Cerebellar cortex (tissue), 1 donor: ENCODE measurements at regions not wholly inside any gene's neighbourhood (a gene's known extent, or its start where the extent isn't known, plus 50 kb on each side); places are given as distances from the start of the nearest gene placed in this dataset.
"Not testable (repeated sequence)": the region's sequence is repeated elsewhere in the genome, so short reads cannot be mapped to it uniquely, and the experiment has no call there.

ENCODE experiments used
- DNase-seq: peaks from one replicate; pipeline ENCODE4 v3.0.0-alpha.2; 2015; ENCODE audit warnings: low spot score

- peak; percentile 44 for DNase-seq
Measured at GRCh38 chr7:26078437-26079336, 73.3 kb upstream of the NFE2L3 start.

DNA sequence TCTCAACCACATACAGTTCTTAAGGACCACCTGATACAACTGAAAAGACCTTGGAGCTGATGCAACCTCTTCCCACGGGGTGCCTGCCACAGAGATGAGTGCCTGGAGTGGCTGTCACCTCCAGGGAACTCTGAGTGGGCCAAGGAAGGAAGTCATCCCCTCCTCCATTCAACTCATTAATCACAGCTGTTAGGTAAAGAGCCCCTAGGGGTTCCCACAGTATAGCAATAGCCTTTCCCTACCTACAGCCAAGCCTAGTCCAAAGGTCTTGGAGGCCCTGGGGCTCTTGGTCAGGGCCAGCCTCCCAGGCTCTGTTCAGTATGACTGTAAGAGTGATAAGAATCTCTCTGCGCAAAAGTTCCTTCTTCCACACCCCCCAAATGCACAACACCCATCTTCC, 70.4 kb upstream of the NFE2L3 start:
- no peak for DNase-seq

- no peak for DNase-seq
Measured at GRCh38 chr7:26083113-26083512, 68.9 kb upstream of the NFE2L3 start.

GRCh38 chr7:26084418-26084817, 67.6 kb upstream of the NFE2L3 start:
- no peak for DNase-seq

DNA sequence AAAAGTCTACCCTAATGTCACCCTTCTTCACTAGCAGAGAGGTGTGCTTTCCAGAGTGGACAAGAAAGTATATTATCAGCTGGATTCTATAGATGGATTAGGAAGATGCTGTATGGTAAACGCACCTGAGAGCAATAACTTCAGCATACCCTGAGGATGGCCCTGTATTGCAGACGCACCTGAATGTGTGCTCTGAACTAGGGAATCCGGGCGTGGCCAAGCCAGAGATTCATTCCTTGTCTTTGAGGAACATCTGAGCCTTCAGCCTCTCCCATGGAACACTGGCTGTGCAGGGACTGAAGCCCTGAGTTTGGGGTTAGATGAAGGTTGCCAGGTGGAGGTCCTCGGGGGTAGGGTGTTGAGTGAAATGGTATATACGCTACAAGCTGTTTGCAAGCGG, 66.2 kb upstream of the NFE2L3 start:
- DNase-seq: no peak

DNA sequence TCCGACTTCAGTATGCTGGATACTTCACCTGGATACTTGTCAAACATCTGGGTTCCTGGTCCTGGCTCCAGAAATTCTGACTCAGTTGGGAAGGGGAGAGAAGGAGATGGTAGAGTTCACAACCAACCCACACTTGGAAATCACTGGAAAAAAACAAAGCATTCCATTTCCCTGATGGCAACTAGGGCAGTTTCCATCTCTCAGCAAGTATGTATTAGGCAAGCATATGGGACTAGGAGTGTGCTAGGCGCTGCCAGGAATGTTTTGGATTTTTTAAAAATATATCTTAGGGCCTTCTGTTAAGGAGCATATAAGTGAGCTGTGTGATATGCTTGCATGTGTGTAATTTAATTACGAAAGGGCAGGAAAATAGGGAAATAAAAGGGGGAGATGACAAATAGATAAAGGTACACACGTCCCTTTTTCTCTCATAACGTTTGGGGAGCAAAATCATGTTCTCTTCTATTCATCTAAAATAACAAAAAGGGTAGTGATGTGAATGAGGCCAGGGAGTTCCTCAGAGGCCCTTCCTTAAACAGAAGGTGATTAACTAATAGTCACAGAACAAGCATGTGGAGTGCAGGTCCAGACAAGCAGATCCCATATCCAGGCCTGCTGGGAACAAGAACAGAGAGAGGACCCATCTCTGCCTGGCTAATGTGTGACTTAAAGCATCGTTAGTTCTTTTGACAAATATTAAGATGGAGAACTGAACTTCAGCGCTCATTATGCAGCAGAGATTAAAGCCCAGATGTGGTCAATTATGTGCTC, 64.5 kb upstream of the NFE2L3 start:
- DNase-seq: no peak

GRCh38 chr7:26089469-26089868, 62.5 kb upstream of the NFE2L3 start:
- not testable (repeated sequence) for DNase-seq

GRCh38 chr7:26090927-26091519, 61.0 kb upstream of the NFE2L3 start:
- peak; percentile 89 for DNase-seq

GRCh38 chr7:26091933-26092332, 60.1 kb upstream of the NFE2L3 start:
- DNase-seq: peak; percentile 57

GRCh38 chr7:26093023-26093422, 59.0 kb upstream of the NFE2L3 start:
- DNase-seq: no peak

- no peak for DNase-seq
Measured at GRCh38 chr7:26096136-26096535, 55.9 kb upstream of the NFE2L3 start.

GRCh38 chr7:26097837-26098668, 53.9 kb upstream of the NFE2L3 start:
- DNase-seq: no peak

DNA sequence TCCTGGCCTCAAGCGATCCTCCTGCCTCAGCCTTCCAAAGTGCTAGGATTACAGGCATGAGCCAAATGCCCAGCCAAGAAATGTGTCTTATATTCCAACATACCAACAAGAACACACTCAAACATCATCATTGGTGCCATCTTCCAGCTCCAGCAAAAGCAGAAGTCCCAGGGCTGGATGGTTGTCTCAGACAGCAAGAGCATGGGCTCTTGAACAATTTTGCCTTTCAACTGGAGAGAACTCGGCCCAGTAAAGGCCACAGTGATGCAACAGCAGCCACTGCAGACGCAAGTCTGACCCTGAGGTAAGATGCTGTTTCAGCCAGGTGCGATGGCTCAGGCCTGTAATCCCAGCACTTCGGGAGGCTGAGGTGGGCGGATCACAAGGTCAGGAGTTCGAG, 52.8 kb upstream of the NFE2L3 start:
- no peak for DNase-seq

- DNase-seq: peak; percentile 51
Measured at GRCh38 chr7:26100406-26101339, 51.3 kb upstream of the NFE2L3 start.

GRCh38 chr7:26101361-26102151, 50.4 kb upstream of the NFE2L3 start:
- DNase-seq: peak; percentile 89

GRCh38 chr7:26102176-26102575, 49.8 kb upstream of the NFE2L3 start:
- DNase-seq: no peak
